Esophagus muscularis mucosa (tissue), 4 donors: ENCODE measurements at regions not wholly inside any gene's neighbourhood (a gene's known extent, or its start where the extent isn't known, plus 50 kb on each side); places are given as distances from the start of the nearest gene placed in this dataset.

ENCODE experiments used
- DNase-seq: peaks from one replicate; pipeline ENCODE4 v3.0.0-alpha.2; 2017; ENCODE audit errors: extremely low spot score
- H3K27ac ChIP-seq, 4 donors: fragments of 200-600 bp; sonication (generic); replicated peaks in 1 of 4; 1 replicate in 3 of 4; 2 replicates in 1 of 4; pipeline ENCODE4 v1.5.1; 2016 to 2019; ENCODE audit warnings: mild to moderate bottlenecking in 1 of 4
- H3K27me3 ChIP-seq, 4 donors: fragments of 200-600 bp; sonication (generic); one replicate each; pipeline versions ENCODE4 v1.5.1 to v1.6.0; 2016 to 2019
- H3K36me3 ChIP-seq, 4 donors: fragments of 200-600 bp; sonication (generic); one replicate each; pipeline ENCODE4 v1.5.1; 2016 to 2019
- H3K4me1 ChIP-seq, 4 donors: fragments of 200-600 bp; sonication (generic); one replicate each; pipeline ENCODE4 v1.5.1; 2016 to 2019
- H3K4me3 ChIP-seq, 4 donors: fragments of 200-600 bp; sonication (generic); 1 replicate in 2 of 4; 2 replicates in 2 of 4; pipeline ENCODE4 v1.5.1; 2016 to 2019; ENCODE audit warnings: mild to moderate bottlenecking in 4 of 4, moderate library complexity in 1 of 4
- H3K9me3 ChIP-seq, 4 donors: fragments of 200-600 bp; sonication (generic); 1 replicate in 3 of 4; 2 replicates in 1 of 4; pipeline ENCODE4 v1.5.1; 2016 to 2019
- EP300 ChIP-seq: sonication (generic); formaldehyde crosslinking; IDR thresholded peaks from one replicate; pipeline ENCODE4 v1.6.1; 2017; ENCODE audit warnings: antibody characterized with exemption
- POLR2A ChIP-seq: fragments of 450-650 bp; IDR thresholded peaks from one replicate; pipeline ENCODE4 v1.6.1; 2017; ENCODE audit warnings: antibody characterized with exemption, moderate library complexity, mild to moderate bottlenecking, low read depth
- POLR2AphosphoS5 ChIP-seq, 2 donors: sonication (generic); formaldehyde crosslinking; IDR thresholded peaks; one replicate each; pipeline ENCODE4 v1.6.1; 2017; ENCODE audit warnings: antibody characterized with exemption in 2 of 2
- WGBS: methylation state at CpG from one replicate; pipeline ENCODE4 v1.1.5; 2018; 5-methylcytosine and 5-hydroxymethylcytosine counted together
- intact Hi-C: fragments of 100-400 bp; cut with DNase I; formaldehyde crosslinking; loops from one replicate; pipeline ENCODE4 v1.15.1; 2023
- TF ChIP-seq, protein P1 (sequence below), 3 experiments: fragments of 200-600 bp in 2 of 3; fragments of 450-650 bp in 1 of 3; sonication (generic) in 2 of 3; IDR thresholded peaks; one replicate each; pipeline ENCODE4 v1.5.1; 2017 to 2019; ENCODE audit warnings: antibody characterized with exemption in 3 of 3, mild to moderate bottlenecking in 2 of 3, moderate library complexity in 1 of 3

DNA sequence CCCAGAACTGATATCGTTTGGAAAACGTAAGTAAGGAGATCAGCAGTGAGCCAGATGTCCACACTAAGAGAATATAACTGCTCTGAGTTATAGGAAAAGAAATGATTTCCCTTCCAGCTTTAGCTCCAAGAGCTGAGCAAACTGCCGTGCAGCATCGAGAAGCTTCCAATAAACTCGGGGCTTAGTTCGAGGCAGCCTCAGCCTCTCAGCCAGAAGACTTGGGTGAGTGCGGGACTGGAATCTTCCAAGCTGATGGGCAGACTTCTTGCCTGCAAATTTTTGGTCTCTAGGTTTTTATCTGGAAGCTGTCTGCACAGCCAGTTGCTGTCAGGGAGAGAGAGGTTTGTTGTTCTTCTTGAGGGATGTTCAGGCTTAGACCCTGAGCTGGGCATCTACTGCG lies 196.1 kb downstream of the PHETA1 start:
- H3K36me3 ChIP-seq = no peaks in the 10 kb centered on the region
- DNase-seq = no peak
- intact Hi-C loops = no loop called here
- TF ChIP-seq POLR2AphosphoS5 (IDR thresholded peaks at IDR 0.05) = no peak
- no peak for TF ChIP-seq EP300
- no peak for TF ChIP-seq POLR2A
- TF ChIP-seq, protein P1, sequence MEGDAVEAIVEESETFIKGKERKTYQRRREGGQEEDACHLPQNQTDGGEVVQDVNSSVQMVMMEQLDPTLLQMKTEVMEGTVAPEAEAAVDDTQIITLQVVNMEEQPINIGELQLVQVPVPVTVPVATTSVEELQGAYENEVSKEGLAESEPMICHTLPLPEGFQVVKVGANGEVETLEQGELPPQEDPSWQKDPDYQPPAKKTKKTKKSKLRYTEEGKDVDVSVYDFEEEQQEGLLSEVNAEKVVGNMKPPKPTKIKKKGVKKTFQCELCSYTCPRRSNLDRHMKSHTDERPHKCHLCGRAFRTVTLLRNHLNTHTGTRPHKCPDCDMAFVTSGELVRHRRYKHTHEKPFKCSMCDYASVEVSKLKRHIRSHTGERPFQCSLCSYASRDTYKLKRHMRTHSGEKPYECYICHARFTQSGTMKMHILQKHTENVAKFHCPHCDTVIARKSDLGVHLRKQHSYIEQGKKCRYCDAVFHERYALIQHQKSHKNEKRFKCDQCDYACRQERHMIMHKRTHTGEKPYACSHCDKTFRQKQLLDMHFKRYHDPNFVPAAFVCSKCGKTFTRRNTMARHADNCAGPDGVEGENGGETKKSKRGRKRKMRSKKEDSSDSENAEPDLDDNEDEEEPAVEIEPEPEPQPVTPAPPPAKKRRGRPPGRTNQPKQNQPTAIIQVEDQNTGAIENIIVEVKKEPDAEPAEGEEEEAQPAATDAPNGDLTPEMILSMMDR (IDR thresholded peaks at IDR 0.05) = no peak
- no peak overlapping the region for H3K27ac ChIP-seq
- H3K4me3 ChIP-seq = no peak overlapping the region
- WGBS = 64% methylated on average over 8 of the region's 8 CpGs
- H3K9me3 ChIP-seq = no peaks in the 10 kb centered on the region
- H3K27me3 ChIP-seq = peaks cover 0 to 49% (median 0%) of the 10 kb centered on the region in 4 donors
- H3K4me1 ChIP-seq = peaks cover 0 to 4% (median 0%) of the 10 kb centered on the region in 4 donors

DNA sequence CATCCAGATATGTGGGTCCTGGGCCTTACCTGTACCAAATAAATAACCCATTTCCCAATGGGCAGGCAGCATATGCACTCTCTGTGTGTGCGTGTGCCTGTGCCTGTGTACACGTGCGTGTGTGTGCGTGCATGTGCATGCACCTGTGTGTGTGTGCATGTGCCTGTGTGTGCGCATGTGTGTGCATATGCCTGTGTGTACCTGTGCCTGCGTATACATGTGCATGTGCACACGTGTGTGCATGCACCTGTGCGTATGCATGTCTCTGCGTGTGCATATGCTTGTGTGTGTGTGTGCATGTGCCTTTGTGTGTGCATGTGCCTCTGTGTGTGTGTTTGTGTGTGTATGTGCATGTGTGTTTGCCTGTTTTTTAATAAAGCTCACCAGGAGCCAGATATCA lies 197.1 kb downstream of the PHETA1 start:
- H3K27me3 ChIP-seq = peaks cover 0 to 41% (median 0%) of the 10 kb centered on the region in 4 donors
- intact Hi-C loops = no loop called here

DNA sequence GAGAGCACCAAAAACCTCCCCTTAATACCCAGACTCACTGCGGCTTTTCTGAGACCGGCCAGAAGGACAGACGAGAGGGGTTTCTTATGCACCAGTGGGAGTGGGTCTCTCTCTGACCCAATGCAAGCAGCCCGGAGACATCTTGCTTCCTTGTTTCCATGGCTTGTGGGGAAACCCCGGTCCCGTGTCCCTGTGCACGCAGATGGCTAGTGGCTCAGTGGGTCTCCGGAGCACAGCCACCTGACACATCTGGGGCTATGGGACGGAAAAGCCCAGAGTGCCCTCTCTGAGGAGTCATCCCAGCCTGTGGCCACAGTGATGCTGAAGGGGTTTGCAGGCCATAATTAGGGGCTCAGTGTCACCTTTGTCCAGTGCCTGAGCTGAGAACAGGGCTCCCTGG lies 197.6 kb downstream of the PHETA1 start:
- DNase-seq = no peak
- no CpG with 5 or more reads among the region's 9 CpGs for whole genome bisulfite sequencing
- H3K36me3 ChIP-seq = no peaks in the 10 kb centered on the region
- peaks cover 0 to 36% (median 0%) of the 10 kb centered on the region in 4 donors for H3K27me3 ChIP-seq
- intact Hi-C loops = no loop called here
- H3K4me1 ChIP-seq = peaks cover 0 to 10% (median 3%) of the 10 kb centered on the region in 4 donors
- TF ChIP-seq POLR2A = no peak
- no peak for TF ChIP-seq EP300
- TF ChIP-seq, protein P1 (IDR thresholded peaks at IDR 0.05) = no peak
- no peak for TF ChIP-seq POLR2AphosphoS5 (IDR thresholded peaks at IDR 0.05)
- no peaks in the 10 kb centered on the region for H3K9me3 ChIP-seq
- no peak overlapping the region for H3K4me3 ChIP-seq
- H3K27ac ChIP-seq = no peak overlapping the region

More for the DNA sequence above, 197.1 kb downstream of the PHETA1 start:
- Histone ChIP-seq H3K9me3 (no peaks in the 10 kb centered on the region), H3K4me3 (no peak overlapping the region), H3K27ac (no peak overlapping the region), H3K36me3 (no peaks in the 10 kb centered on the region), H3K4me1 (peaks cover 0 to 6% (median under 1%) of the 10 kb centered on the region in 4 donors)
- DNase-seq = no peak
- WGBS = 83% methylated on average over 9 of the region's 9 CpGs
- no peak for TF ChIP-seq POLR2AphosphoS5 (IDR thresholded peaks at IDR 0.05)
- no peak for TF ChIP-seq EP300
- TF ChIP-seq, protein P1 (IDR thresholded peaks at IDR 0.05) = no peak

DNA sequence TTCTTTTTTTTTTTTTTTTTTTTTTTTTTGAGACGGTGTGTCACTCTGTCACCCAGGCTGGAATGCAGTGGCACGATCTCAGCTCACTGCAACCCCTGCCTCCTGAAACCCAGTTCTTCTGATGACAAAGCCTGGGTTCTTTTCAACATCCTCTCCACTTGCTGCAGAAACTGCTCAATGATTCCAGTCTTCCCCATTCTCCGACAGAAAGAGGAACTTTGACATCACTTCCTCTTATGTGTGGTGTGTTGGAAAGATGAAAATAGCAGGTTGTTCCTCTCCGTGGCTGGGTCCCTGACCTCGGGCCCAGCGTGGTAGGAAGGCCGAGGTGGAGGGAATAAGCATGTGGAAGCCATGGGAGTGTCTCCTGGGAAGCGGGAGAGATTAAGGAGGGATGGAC lies 198.4 kb downstream of the PHETA1 start:
- WGBS = 53% methylated on average over 8 of the region's 8 CpGs

More for the DNA sequence above, 198.4 kb downstream of the PHETA1 start:
- H3K27ac ChIP-seq = no peak overlapping the region
- no peak for DNase-seq
- TF ChIP-seq EP300 = no peak
- TF ChIP-seq POLR2AphosphoS5 (IDR thresholded peaks at IDR 0.05) = no peak
- TF ChIP-seq, protein P1 (IDR thresholded peaks at IDR 0.05) = no peak
- TF ChIP-seq POLR2A = no peak
- no peaks in the 10 kb centered on the region for H3K9me3 ChIP-seq
- H3K27me3 ChIP-seq = peaks cover 0 to 33% (median 0%) of the 10 kb centered on the region in 4 donors
- intact Hi-C loops = no loop called here
- H3K36me3 ChIP-seq = no peaks in the 10 kb centered on the region
- peaks cover 0 to 10% (median 3%) of the 10 kb centered on the region in 4 donors for H3K4me1 ChIP-seq
- no peak overlapping the region for H3K4me3 ChIP-seq
